ENCODE measurements at regions not wholly inside any gene's neighbourhood (a gene's known extent, or its start where the extent isn't known, plus 50 kb on each side); places are given as distances from the start of the nearest gene placed in this dataset.

GRCh38 chr12:85564786-85565185, 271.4 kb downstream of the RASSF9 start:
- H3K27me3 Mint-ChIP-seq, result peaks cover 3% of the 10 kb centered on the region
- H3K27ac Mint-ChIP-seq, result no peak overlapping the region

GRCh38 chr12:85568395-85569103, 267.7 kb downstream of the RASSF9 start:
- H3K27ac Mint-ChIP-seq, result no peak overlapping the region
- H3K4me1 Mint-ChIP-seq, result peaks cover 0 to 1% (median 0%) of the 10 kb centered on the region in 3 donors
- H3K4me3 Mint-ChIP-seq, result no peak overlapping the region
- H3K9me3 Mint-ChIP-seq, result no peaks in the 10 kb centered on the region
- H3K36me3 Mint-ChIP-seq, result no peaks in the 10 kb centered on the region
- peaks cover 1% of the 10 kb centered on the region for H3K27me3 Mint-ChIP-seq

More at GRCh38 chr12:85564786-85565185, 271.4 kb downstream of the RASSF9 start:
- peaks cover 0 to 3% (median 0%) of the 10 kb centered on the region in 3 donors for H3K9me3 Mint-ChIP-seq
- H3K4me1 Mint-ChIP-seq, result peaks cover 0 to 1% (median 0%) of the 10 kb centered on the region in 3 donors
- H3K36me3 Mint-ChIP-seq, result no peaks in the 10 kb centered on the region
- no peak overlapping the region for H3K4me3 Mint-ChIP-seq

- no peak overlapping the region for H3K27ac Mint-ChIP-seq
- H3K4me1 Mint-ChIP-seq, result peaks cover 0 to 1% (median 0%) of the 10 kb centered on the region in 3 donors
- H3K27me3 Mint-ChIP-seq, result peaks cover 1% of the 10 kb centered on the region
- H3K36me3 Mint-ChIP-seq, result no peaks in the 10 kb centered on the region
- H3K4me3 Mint-ChIP-seq, result no peak overlapping the region
- H3K9me3 Mint-ChIP-seq, result no peaks in the 10 kb centered on the region
Observed at GRCh38 chr12:85569261-85569660, 266.9 kb downstream of the RASSF9 start.

- no peaks in the 10 kb centered on the region for H3K27me3 Mint-ChIP-seq
- no peaks in the 10 kb centered on the region for H3K4me1 Mint-ChIP-seq
- no peak overlapping the region for H3K4me3 Mint-ChIP-seq
- H3K27ac Mint-ChIP-seq, result no peak overlapping the region
- no peaks in the 10 kb centered on the region for H3K9me3 Mint-ChIP-seq
- H3K36me3 Mint-ChIP-seq, result no peaks in the 10 kb centered on the region
Observed at GRCh38 chr12:85572956-85573355, 263.3 kb downstream of the RASSF9 start.

GRCh38 chr12:85573635-85574214, 262.5 kb downstream of the RASSF9 start:
- H3K36me3 Mint-ChIP-seq, result no peaks in the 10 kb centered on the region
- no peaks in the 10 kb centered on the region for H3K4me1 Mint-ChIP-seq
- no peaks in the 10 kb centered on the region for H3K9me3 Mint-ChIP-seq
- H3K27me3 Mint-ChIP-seq, result no peaks in the 10 kb centered on the region
- no peak overlapping the region for H3K4me3 Mint-ChIP-seq
- no peak overlapping the region for H3K27ac Mint-ChIP-seq

- Mint-ChIP-seq H3K36me3 (no peaks in the 10 kb centered on the region), H3K4me1 (no peaks in the 10 kb centered on the region), H3K27ac (no peak overlapping the region), H3K27me3 (no peaks in the 10 kb centered on the region), H3K9me3 (no peaks in the 10 kb centered on the region), H3K4me3 (no peak overlapping the region)
Observed at GRCh38 chr12:85574291-85574690, 261.9 kb downstream of the RASSF9 start.

DNA sequence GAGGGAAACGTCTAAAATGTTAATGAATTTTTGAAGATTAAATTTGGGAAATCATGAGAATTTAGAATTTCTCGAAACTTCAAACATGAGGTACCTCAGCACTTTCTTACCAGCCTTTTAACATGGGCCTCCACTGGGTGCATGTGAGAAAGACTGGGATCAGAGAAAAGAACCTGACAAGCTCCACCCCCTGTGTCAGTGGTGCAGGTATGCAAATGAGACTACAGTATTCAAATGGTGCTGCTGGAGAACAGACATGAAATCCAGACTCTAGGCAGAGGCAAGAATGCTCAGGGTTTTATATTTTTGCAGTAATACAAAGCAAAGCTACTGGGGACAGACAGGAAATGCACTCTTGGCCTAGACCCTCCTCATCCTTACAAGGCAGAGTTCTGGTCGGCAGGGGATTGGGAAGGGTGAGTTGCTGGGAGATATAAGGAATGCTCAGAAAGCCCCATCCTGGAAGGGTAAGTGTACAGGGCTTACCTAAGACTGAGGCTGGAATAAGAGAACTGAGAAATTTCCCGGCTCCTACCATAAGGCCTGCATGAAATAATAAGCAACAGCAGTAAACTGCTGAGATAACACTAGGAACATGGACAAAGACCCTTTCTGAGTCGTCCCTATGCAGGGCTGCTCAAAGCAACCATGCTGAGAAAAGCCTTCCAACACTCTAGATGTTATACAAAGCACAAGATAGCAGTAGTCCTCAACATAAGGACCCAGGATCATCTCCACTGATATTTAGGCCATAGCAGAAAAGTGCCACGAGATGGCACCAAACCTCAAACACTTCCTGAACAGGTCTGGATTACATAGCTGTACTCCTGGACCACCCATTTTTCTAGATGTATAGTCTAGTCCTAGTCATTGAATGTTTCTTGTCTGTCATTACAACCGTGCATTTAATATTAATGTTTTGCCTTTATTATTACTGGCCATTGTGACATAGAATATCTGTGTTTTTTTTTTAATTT, 260.8 kb downstream of the RASSF9 start:
- no peaks in the 10 kb centered on the region for H3K27me3 Mint-ChIP-seq

DNA sequence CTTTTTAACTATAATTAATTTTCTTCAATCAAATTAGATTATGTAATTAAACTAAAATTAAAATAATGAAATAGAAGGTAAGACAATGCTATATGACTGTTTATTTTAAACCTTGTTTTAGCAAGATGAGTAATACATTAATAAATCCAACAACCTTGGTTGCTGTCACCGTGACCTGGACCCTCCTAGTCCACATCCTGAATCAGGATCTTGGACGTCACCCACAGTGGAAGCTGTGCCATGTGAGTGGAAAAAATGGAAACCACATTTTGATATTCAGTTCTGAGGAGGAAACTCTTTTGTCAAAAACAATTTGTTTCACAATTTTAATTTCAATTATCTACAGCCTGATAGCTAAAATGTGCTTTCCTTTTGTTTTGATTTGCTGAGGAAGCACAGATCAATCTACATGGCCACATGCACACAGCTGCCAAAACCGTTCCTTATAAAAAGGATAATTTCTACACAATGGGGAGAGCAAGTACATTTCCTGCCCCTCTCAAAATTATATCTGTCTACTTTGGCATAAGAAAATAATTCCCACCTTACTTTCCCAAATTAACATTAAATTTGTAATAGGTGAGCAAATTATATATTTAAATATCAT, 255.5 kb downstream of the RASSF9 start:
- H3K4me1 Mint-ChIP-seq, result no peaks in the 10 kb centered on the region
- H3K4me3 Mint-ChIP-seq, result no peak overlapping the region
- no peaks in the 10 kb centered on the region for H3K27me3 Mint-ChIP-seq
- H3K36me3 Mint-ChIP-seq, result no peaks in the 10 kb centered on the region
- no peaks in the 10 kb centered on the region for H3K9me3 Mint-ChIP-seq
- no peak overlapping the region for H3K27ac Mint-ChIP-seq

More for the DNA sequence above, 260.8 kb downstream of the RASSF9 start:
- no peak overlapping the region for H3K4me3 Mint-ChIP-seq
- no peak overlapping the region for H3K27ac Mint-ChIP-seq
- no peaks in the 10 kb centered on the region for H3K4me1 Mint-ChIP-seq
- H3K9me3 Mint-ChIP-seq, result no peaks in the 10 kb centered on the region
- no peaks in the 10 kb centered on the region for H3K36me3 Mint-ChIP-seq

GRCh38 chr12:85587158-85587557, 249.1 kb downstream of the RASSF9 start:
- Mint-ChIP-seq H3K4me1 (no peaks in the 10 kb centered on the region), H3K4me3 (no peak overlapping the region), H3K27me3 (no peaks in the 10 kb centered on the region), H3K9me3 (peaks cover 4 to 6% (median 4%) of the 10 kb centered on the region in 3 donors), H3K27ac (no peak overlapping the region), H3K36me3 (no peaks in the 10 kb centered on the region)

DNA sequence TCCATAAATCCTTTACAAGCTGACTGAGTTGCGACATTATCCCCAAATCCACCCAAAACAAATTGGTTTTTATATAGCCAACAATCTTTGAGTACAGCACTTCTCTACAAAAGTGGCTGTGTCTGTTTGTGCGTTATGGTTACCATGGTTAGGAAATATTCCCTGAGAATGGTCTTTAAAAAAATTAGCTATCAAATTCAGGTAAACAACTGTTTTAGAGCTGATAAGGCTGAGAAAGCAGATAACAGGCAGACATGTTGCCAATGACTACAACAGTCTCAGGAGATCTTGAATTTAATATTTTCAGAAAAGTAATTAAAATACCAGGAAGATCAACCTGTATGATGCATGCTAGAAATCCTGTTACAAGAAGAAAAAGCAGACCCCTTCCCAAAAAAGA, 248.0 kb downstream of the RASSF9 start:
- Mint-ChIP-seq H3K27ac (no peak overlapping the region), H3K4me3 (no peak overlapping the region), H3K36me3 (no peaks in the 10 kb centered on the region), H3K4me1 (no peaks in the 10 kb centered on the region), H3K27me3 (no peaks in the 10 kb centered on the region), H3K9me3 (peaks cover 5 to 9% (median 6%) of the 10 kb centered on the region in 3 donors)

- Mint-ChIP-seq H3K36me3 (no peaks in the 10 kb centered on the region), H3K27me3 (no peaks in the 10 kb centered on the region), H3K4me3 (no peak overlapping the region), H3K9me3 (peaks cover 3 to 13% (median 4%) of the 10 kb centered on the region in 3 donors), H3K27ac (no peak overlapping the region), H3K4me1 (no peaks in the 10 kb centered on the region)
Observed at GRCh38 chr12:85600841-85601240, 235.4 kb downstream of the RASSF9 start.

- no peaks in the 10 kb centered on the region for H3K27me3 Mint-ChIP-seq
- peaks cover 2 to 4% (median 3%) of the 10 kb centered on the region in 3 donors for H3K9me3 Mint-ChIP-seq
- H3K4me1 Mint-ChIP-seq, result no peaks in the 10 kb centered on the region
- H3K27ac Mint-ChIP-seq, result no peak overlapping the region
- H3K4me3 Mint-ChIP-seq, result no peak overlapping the region
- no peaks in the 10 kb centered on the region for H3K36me3 Mint-ChIP-seq
Observed at GRCh38 chr12:85603556-85603955, 232.7 kb downstream of the RASSF9 start.

- H3K9me3 Mint-ChIP-seq, result peaks cover 0 to 4% (median 2%) of the 10 kb centered on the region in 3 donors
- no peaks in the 10 kb centered on the region for H3K4me1 Mint-ChIP-seq
Observed at GRCh38 chr12:85606455-85606854, 229.8 kb downstream of the RASSF9 start.

GRCh38 chr12:85609778-85610177, 226.4 kb downstream of the RASSF9 start:
- Mint-ChIP-seq H3K27ac (no peak overlapping the region), H3K27me3 (no peaks in the 10 kb centered on the region), H3K4me1 (no peaks in the 10 kb centered on the region), H3K36me3 (no peaks in the 10 kb centered on the region), H3K4me3 (no peak overlapping the region), H3K9me3 (peaks cover 0 to 5% (median 3%) of the 10 kb centered on the region in 3 donors)

More at GRCh38 chr12:85606455-85606854, 229.8 kb downstream of the RASSF9 start:
- Mint-ChIP-seq H3K36me3 (no peaks in the 10 kb centered on the region), H3K27ac (no peak overlapping the region), H3K27me3 (no peaks in the 10 kb centered on the region), H3K4me3 (no peak overlapping the region)

GRCh38 chr12:85610194-85610593, 226.0 kb downstream of the RASSF9 start:
- Mint-ChIP-seq H3K4me3 (no peak overlapping the region), H3K27me3 (no peaks in the 10 kb centered on the region), H3K36me3 (no peaks in the 10 kb centered on the region), H3K4me1 (no peaks in the 10 kb centered on the region), H3K9me3 (peaks cover 0 to 5% (median 3%) of the 10 kb centered on the region in 3 donors), H3K27ac (no peak overlapping the region)
